HEK293 (cell line): ENCODE measurements at regions not wholly inside any gene's neighbourhood (a gene's known extent, or its start where the extent isn't known, plus 50 kb on each side); places are given as distances from the start of the nearest gene placed in this dataset.

Experiments
- CTCF ChIP-seq: fragments of 450-650 bp; formaldehyde crosslinking; IDR thresholded peaks from 2 replicates; pipeline ENCODE4 v1.5.1; 2016; ENCODE audit warnings: missing biosample characterization, missing genetic modification characterization
- HOXA7 ChIP-seq: sonication (generic); formaldehyde crosslinking; IDR thresholded peaks from 2 replicates; pipeline ENCODE4 v1.8.1; 2022; ENCODE audit warnings: missing genetic modification reagents, borderline replicate concordance
- INSM2 ChIP-seq: fragments of 450-650 bp; formaldehyde crosslinking; IDR thresholded peaks from 2 replicates; pipeline ENCODE4 v1.5.1; 2016; ENCODE audit warnings: missing biosample characterization, missing genetic modification characterization
- ZNF302 ChIP-seq: fragments of 450-650 bp; formaldehyde crosslinking; IDR thresholded peaks from 2 replicates; pipeline ENCODE4 v1.5.1; 2016; ENCODE audit warnings: missing biosample characterization, missing genetic modification characterization, low read depth
- ZNF324 ChIP-seq: fragments of 450-650 bp; formaldehyde crosslinking; IDR thresholded peaks from 2 replicates; pipeline ENCODE4 v1.5.1; 2016; ENCODE audit warnings: missing biosample characterization, missing genetic modification characterization
- ZNF449 ChIP-seq: fragments of 450-650 bp; formaldehyde crosslinking; IDR thresholded peaks from 2 replicates; pipeline ENCODE4 v1.5.1; 2017; ENCODE audit warnings: missing biosample characterization, mild to moderate bottlenecking, missing genetic modification characterization, moderate library complexity
- ZNF660 ChIP-seq: fragments of 450-650 bp; IDR thresholded peaks from 2 replicates; pipeline ENCODE4 v1.5.1; 2018; ENCODE audit warnings: missing biosample characterization, mild to moderate bottlenecking, missing genetic modification characterization

GRCh38 chr1:196075621-196076020 is 532.6 kb downstream of the KCNT2 start:
- TF ChIP-seq ZNF324 (tag by site-specific recombination) (no peak), CTCF (no peak), ZNF660 (tag by site-specific recombination) (no peak), HOXA7 (no peak), ZNF449 (no peak), INSM2 (tag by site-specific recombination) (no peak), ZNF302 (no peak)
